GM12892 (cell line): ENCODE measurements at regions not wholly inside any gene's neighbourhood (a gene's known extent, or its start where the extent isn't known, plus 50 kb on each side); places are given as distances from the start of the nearest gene placed in this dataset.

ENCODE experiments used
- POLR2A ChIP-seq: IDR thresholded peaks from 2 replicates; pipeline ENCODE4 v1.6.1; 2011; ENCODE audit warnings: low read depth, low read length, control low read depth
- POLR2AphosphoS5 ChIP-seq: IDR thresholded peaks from 2 replicates; pipeline ENCODE4 v1.6.1; 2011; ENCODE audit warnings: low read depth, low read length, control low read depth

GRCh38 chr12:126061777-126062176 lies 996.5 kb downstream of the AACS start:
- TF ChIP-seq POLR2A, result no peak
- no peak for TF ChIP-seq POLR2AphosphoS5
